ENCODE measurements at regions not wholly inside any gene's neighbourhood (a gene's known extent, or its start where the extent isn't known, plus 50 kb on each side); places are given as distances from the start of the nearest gene placed in this dataset.

DNA sequence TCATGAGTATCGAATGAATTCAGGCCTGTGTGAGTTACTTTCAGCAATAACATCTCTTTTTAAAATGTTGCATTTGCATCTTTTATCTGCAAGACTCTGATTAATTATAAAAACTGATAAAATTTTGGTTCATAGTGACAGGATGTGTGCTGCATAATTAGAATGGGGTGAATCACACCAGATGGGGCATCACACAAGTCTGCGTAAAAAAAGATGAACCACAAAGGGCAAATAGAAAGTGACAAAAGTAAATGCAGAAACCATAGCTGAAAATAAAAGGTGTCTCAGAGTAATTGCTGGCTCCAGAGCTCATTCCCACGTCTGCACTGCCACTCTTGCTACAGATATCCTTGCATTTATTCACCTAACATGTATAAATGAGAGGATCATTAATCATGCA, 131.1 kb downstream of the HS3ST1 start:
- TF ChIP-seq, protein P1, sequence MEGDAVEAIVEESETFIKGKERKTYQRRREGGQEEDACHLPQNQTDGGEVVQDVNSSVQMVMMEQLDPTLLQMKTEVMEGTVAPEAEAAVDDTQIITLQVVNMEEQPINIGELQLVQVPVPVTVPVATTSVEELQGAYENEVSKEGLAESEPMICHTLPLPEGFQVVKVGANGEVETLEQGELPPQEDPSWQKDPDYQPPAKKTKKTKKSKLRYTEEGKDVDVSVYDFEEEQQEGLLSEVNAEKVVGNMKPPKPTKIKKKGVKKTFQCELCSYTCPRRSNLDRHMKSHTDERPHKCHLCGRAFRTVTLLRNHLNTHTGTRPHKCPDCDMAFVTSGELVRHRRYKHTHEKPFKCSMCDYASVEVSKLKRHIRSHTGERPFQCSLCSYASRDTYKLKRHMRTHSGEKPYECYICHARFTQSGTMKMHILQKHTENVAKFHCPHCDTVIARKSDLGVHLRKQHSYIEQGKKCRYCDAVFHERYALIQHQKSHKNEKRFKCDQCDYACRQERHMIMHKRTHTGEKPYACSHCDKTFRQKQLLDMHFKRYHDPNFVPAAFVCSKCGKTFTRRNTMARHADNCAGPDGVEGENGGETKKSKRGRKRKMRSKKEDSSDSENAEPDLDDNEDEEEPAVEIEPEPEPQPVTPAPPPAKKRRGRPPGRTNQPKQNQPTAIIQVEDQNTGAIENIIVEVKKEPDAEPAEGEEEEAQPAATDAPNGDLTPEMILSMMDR (IDR thresholded peaks at IDR 0.05; ENCODE audit: unreplicated experiment): no peak
- no peaks in the 10 kb centered on the region for H3K9me3 Mint-ChIP-seq (ENCODE audit: unreplicated experiment)
- no peaks in the 10 kb centered on the region for H3K27me3 Mint-ChIP-seq (ENCODE audit: unreplicated experiment)
- H3K36me3 Mint-ChIP-seq (ENCODE audit: low read depth, unreplicated experiment): no peaks in the 10 kb centered on the region
- no peak overlapping the region for H3K27ac Mint-ChIP-seq (ENCODE audit: unreplicated experiment)
- no peak for DNase-seq (ENCODE audit: low spot score)
- H3K4me1 Mint-ChIP-seq (ENCODE audit: unreplicated experiment): no peaks in the 10 kb centered on the region
- H3K4me3 Mint-ChIP-seq (ENCODE audit: unreplicated experiment): no peak overlapping the region

DNA sequence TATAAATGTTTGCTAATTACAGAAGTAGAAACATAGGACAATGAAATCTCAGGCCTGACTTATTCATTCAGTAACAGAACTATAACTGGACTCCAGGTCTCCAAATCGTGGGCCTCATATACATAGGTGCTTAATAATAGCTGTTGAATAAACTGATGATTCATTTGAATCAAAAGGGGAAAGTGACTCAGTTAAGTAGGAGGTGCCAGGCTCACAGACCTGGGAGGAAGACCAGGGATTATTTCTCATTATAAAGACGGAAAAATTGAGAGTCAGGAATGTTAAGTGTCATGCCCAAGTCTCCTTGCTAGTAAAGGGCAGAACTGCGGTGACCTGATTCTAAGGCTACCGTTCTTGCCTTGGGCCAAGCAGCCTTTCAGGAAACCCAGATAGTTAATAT, 131.5 kb downstream of the HS3ST1 start:
- TF ChIP-seq, protein P1 (IDR thresholded peaks at IDR 0.05; ENCODE audit: unreplicated experiment): no peak
- Mint-ChIP-seq H3K9me3 (ENCODE audit: unreplicated experiment) (no peaks in the 10 kb centered on the region), H3K36me3 (ENCODE audit: low read depth, unreplicated experiment) (no peaks in the 10 kb centered on the region), H3K4me1 (ENCODE audit: unreplicated experiment) (no peaks in the 10 kb centered on the region), H3K27ac (ENCODE audit: unreplicated experiment) (no peak overlapping the region), H3K4me3 (ENCODE audit: unreplicated experiment) (no peak overlapping the region), H3K27me3 (ENCODE audit: unreplicated experiment) (no peaks in the 10 kb centered on the region)
- no peak for DNase-seq (ENCODE audit: low spot score)

DNA sequence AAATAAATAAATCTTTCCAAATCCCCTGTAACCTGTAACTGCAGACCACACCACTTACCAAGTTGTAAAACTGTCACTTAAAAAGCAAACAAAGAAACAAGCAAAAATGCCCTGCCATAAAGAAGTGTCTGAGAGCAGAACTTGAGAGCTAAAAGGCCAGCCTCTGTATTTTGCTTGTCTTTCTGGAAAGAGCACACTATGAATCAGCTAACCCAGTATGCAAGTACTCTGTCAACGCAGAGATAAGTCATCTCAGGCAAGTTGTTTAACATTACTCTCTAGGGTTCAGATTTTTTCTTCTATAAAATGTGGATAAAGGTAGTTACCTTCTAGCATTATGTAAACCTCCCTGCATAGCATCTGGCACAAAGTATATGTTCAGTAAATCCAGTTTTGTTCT, 134.8 kb downstream of the HS3ST1 start:
- H3K36me3 Mint-ChIP-seq (ENCODE audit: low read depth, unreplicated experiment): no peaks in the 10 kb centered on the region
- no peaks in the 10 kb centered on the region for H3K27me3 Mint-ChIP-seq (ENCODE audit: unreplicated experiment)
- H3K4me1 Mint-ChIP-seq (ENCODE audit: unreplicated experiment): no peaks in the 10 kb centered on the region
- H3K27ac Mint-ChIP-seq (ENCODE audit: unreplicated experiment): no peak overlapping the region
- no peak overlapping the region for H3K4me3 Mint-ChIP-seq (ENCODE audit: unreplicated experiment)
- TF ChIP-seq, protein P1 (IDR thresholded peaks at IDR 0.05; ENCODE audit: unreplicated experiment): no peak
- no peaks in the 10 kb centered on the region for H3K9me3 Mint-ChIP-seq (ENCODE audit: unreplicated experiment)
- DNase-seq (ENCODE audit: low spot score): no peak

DNA sequence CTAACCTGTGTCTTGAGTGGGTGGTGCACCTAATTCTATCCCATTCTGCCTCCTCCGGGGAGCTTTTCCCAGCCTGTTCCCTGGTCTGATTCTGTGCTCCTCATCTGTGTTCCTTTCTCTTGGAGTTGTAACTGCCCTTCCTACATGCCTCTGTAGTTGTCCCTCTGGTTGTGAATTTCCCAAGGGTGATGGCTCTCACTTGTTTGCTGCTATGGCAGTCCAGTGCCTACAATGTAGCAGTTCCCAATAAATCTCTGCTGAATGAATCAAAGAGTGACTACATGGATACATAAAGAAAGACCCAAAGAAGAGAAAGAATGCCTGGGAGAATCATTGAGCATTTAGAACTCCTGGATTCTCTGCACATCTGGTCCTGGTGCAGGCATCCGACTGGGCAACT, 141.6 kb downstream of the HS3ST1 start:
- Mint-ChIP-seq H3K36me3 (ENCODE audit: low read depth, unreplicated experiment) (peaks cover 3% of the 10 kb centered on the region), H3K9me3 (ENCODE audit: unreplicated experiment) (peaks cover 12% of the 10 kb centered on the region), H3K4me3 (ENCODE audit: unreplicated experiment) (no peak overlapping the region), H3K4me1 (ENCODE audit: unreplicated experiment) (no peaks in the 10 kb centered on the region), H3K27me3 (ENCODE audit: unreplicated experiment) (peaks cover 3% of the 10 kb centered on the region), H3K27ac (ENCODE audit: unreplicated experiment) (no peak overlapping the region)
- TF ChIP-seq, protein P1 (IDR thresholded peaks at IDR 0.05; ENCODE audit: unreplicated experiment): no peak
- no peak for DNase-seq (ENCODE audit: low spot score)

DNA sequence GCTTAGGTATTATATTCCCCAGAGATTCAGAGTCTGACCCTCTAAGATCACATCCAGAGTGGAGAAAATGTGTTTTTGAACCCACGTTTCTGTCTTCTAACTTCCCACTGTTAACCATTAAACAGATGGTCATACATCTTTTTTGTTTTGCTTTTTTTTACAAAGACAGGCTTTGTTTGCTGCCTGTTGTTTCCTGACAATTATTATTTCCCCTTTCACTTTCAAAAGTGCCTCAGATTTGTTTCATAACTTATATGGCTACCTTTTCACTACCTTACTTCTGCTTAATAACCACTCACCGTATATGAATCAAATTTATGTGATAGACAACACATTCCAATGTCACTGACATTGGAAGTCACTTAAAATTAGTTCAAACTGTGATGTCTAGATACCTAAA, 142.2 kb downstream of the HS3ST1 start:
- H3K36me3 Mint-ChIP-seq (ENCODE audit: low read depth, unreplicated experiment): peaks cover 3% of the 10 kb centered on the region
- DNase-seq (ENCODE audit: low spot score): no peak
- TF ChIP-seq, protein P1 (IDR thresholded peaks at IDR 0.05; ENCODE audit: unreplicated experiment): no peak
- H3K27me3 Mint-ChIP-seq (ENCODE audit: unreplicated experiment): peaks cover 3% of the 10 kb centered on the region
- no peaks in the 10 kb centered on the region for H3K4me1 Mint-ChIP-seq (ENCODE audit: unreplicated experiment)
- H3K4me3 Mint-ChIP-seq (ENCODE audit: unreplicated experiment): no peak overlapping the region
- H3K27ac Mint-ChIP-seq (ENCODE audit: unreplicated experiment): no peak overlapping the region
- H3K9me3 Mint-ChIP-seq (ENCODE audit: unreplicated experiment): peaks cover 12% of the 10 kb centered on the region

Measured in endothelial cell (in vitro differentiated cells).